ENCODE measurements at regions not wholly inside any gene's neighbourhood (a gene's known extent, or its start where the extent isn't known, plus 50 kb on each side); places are given as distances from the start of the nearest gene placed in this dataset.
"Not testable (repeated sequence)": the region's sequence is repeated elsewhere in the genome, so short reads cannot be mapped to it uniquely, and the experiment has no call there.

GRCh38 chr2:132318481-132318880 lies 98.1 kb upstream of the GPR39 start:
- TF ChIP-seq, protein P1, sequence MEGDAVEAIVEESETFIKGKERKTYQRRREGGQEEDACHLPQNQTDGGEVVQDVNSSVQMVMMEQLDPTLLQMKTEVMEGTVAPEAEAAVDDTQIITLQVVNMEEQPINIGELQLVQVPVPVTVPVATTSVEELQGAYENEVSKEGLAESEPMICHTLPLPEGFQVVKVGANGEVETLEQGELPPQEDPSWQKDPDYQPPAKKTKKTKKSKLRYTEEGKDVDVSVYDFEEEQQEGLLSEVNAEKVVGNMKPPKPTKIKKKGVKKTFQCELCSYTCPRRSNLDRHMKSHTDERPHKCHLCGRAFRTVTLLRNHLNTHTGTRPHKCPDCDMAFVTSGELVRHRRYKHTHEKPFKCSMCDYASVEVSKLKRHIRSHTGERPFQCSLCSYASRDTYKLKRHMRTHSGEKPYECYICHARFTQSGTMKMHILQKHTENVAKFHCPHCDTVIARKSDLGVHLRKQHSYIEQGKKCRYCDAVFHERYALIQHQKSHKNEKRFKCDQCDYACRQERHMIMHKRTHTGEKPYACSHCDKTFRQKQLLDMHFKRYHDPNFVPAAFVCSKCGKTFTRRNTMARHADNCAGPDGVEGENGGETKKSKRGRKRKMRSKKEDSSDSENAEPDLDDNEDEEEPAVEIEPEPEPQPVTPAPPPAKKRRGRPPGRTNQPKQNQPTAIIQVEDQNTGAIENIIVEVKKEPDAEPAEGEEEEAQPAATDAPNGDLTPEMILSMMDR (conservative IDR thresholded peaks at IDR 0.05 in 1 of 2, IDR thresholded peaks at IDR 0.05 in 1 of 2; ENCODE audit: extremely low read depth in 1 of 2, insufficient read depth in 1 of 2, low read depth in 1 of 2, low read length in 2 of 2), result not testable (repeated sequence)
- TF ChIP-seq EZH2 (IDR thresholded peaks at IDR 0.05; ENCODE audit: borderline replicate concordance, low read length), result not testable (repeated sequence)

All from mammary epithelial cell (primary cell).